ENCODE measurements at regions not wholly inside any gene's neighbourhood (a gene's known extent, or its start where the extent isn't known, plus 50 kb on each side); places are given as distances from the start of the nearest gene placed in this dataset.

DNA sequence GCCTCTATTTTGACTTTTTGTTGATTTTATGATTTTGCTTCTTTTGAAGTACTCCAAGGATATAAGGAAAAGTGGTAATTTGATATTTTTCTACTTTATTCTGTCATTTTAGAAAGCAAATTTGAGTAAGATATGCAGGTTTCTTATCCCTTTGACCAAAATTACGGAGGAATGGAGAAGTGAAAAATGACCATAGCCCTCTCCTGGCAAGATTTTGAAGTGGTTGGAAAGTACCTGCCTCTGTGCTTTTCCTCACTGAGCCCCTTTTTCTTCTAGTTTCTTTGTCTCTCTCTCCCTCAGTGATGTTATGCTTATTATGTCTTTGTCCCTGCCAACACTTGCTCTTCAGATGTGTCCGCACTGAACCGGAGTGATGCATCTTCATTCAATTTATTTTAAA is 898.1 kb downstream of the EPHA4 start:
- Histone ChIP-seq H3K79me2 (ENCODE audit: insufficient read depth, low read length) (no peaks in the 10 kb centered on the region), H3K27me3 (ENCODE audit: control insufficient read depth in 1 of 2, insufficient read depth in 2 of 2, low read length in 2 of 2) (no peaks in the 10 kb centered on the region), H3K9ac (ENCODE audit: insufficient read depth, low read depth, low read length) (no peak overlapping the region), H4K20me1 (ENCODE audit: insufficient read depth, low read length) (no peaks in the 10 kb centered on the region), H3K36me3 (replicated peaks in 1 of 2; ENCODE audit: control insufficient read depth in 1 of 2, insufficient read depth in 2 of 2, low read length in 2 of 2) (no peaks in the 10 kb centered on the region), H2AFZ (ENCODE audit: low read length) (no peak overlapping the region), H3K27ac (ENCODE audit: extremely low read length, insufficient read depth, low read length) (no peak overlapping the region), H3K9me3 (ENCODE audit: low read length) (peaks cover 7% of the 10 kb centered on the region), H3K4me1 (ENCODE audit: insufficient read depth, low read length) (no peaks in the 10 kb centered on the region), H3K4me3 (replicated peaks in 1 of 3; ENCODE audit: insufficient read depth in 1 of 3, low read depth in 2 of 3, low read length in 3 of 3) (no peak overlapping the region), H3K4me2 (ENCODE audit: low read depth, low read length) (no peak overlapping the region)
- no TSS peak for BruUV-seq (replicated peaks)
- FAIRE-seq = no peak
- 19% methylated on average over 3 of the region's 3 CpGs for WGBS (ENCODE audit: low lambda C conversion rate)
- CTCF ChIA-PET (ENCODE audit: low intra/inter-chr PET ratio, low total read pairs) = no interaction called here
- TF ChIP-seq CCAR2 (optimal IDR thresholded peaks at IDR 0.05; ENCODE audit: low read depth, low read length) (no peak), HMGA1 (CRISPR knock-in tag; conservative IDR thresholded peaks at IDR 0.05) (no peak), ZNF20 (CRISPR knock-in tag; IDR thresholded peaks at IDR 0.05) (no peak), ZNF556 (CRISPR knock-in tag; IDR thresholded peaks at IDR 0.05; ENCODE audit: borderline replicate concordance) (no peak)
- TF ChIP-seq, protein P1, sequence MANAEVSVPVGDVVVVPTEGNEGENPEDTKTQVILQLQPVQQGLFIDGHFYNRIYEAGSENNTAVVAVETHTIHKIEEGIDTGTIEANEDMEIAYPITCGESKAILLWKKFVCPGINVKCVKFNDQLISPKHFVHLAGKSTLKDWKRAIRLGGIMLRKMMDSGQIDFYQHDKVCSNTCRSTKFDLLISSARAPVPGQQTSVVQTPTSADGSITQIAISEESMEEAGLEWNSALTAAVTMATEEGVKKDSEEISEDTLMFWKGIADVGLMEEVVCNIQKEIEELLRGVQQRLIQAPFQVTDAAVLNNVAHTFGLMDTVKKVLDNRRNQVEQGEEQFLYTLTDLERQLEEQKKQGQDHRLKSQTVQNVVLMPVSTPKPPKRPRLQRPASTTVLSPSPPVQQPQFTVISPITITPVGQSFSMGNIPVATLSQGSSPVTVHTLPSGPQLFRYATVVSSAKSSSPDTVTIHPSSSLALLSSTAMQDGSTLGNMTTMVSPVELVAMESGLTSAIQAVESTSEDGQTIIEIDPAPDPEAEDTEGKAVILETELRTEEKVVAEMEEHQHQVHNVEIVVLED (CRISPR knock-in tag; IDR thresholded peaks at IDR 0.05; ENCODE audit: borderline replicate concordance) = no peak
- TF ChIP-seq, protein P2, sequence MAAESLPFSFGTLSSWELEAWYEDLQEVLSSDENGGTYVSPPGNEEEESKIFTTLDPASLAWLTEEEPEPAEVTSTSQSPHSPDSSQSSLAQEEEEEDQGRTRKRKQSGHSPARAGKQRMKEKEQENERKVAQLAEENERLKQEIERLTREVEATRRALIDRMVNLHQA (CRISPR knock-in tag; IDR thresholded peaks at IDR 0.05) = no peak
- in situ Hi-C loops (cut with HindIII; ENCODE audit: extremely low pct_ligation_motif_present, low pct_unique_long_range_greater_than_20kb) (no loop called here), intact Hi-C loops (cut with micrococcal nuclease; ENCODE audit: unreplicated experiment) (no loop called here)
- POLR2A ChIA-PET = no interaction called here
- ATAC-seq = no peak
- no peak for DNase-seq (ENCODE audit: low spot score)

DNA sequence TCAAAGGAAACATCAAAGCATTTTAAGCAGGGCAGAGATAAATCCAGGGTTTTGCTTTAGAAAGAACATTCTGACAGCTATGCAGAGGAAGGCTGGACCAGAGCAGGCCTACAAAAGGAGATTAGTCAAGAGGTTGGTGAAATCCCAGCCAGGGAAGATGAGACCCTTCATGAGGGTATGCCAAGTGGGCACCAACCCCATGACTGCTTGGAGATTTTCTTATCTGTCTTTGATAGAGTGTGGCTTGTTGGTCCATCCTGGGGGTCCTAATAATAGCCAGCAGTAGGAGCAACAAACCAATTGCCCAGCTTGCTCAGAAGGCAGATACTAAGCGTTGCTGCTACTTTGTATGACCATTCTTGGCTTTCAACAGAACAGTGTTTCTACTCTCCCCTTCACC is 895.4 kb downstream of the EPHA4 start:
- Histone ChIP-seq H2AFZ (ENCODE audit: low read length) (no peak overlapping the region), H3K9ac (ENCODE audit: insufficient read depth, low read depth, low read length) (no peak overlapping the region), H3K36me3 (replicated peaks in 1 of 2; ENCODE audit: control insufficient read depth in 1 of 2, insufficient read depth in 2 of 2, low read length in 2 of 2) (no peaks in the 10 kb centered on the region), H3K4me3 (replicated peaks in 1 of 3; ENCODE audit: insufficient read depth in 1 of 3, low read depth in 2 of 3, low read length in 3 of 3) (no peak overlapping the region), H3K27ac (ENCODE audit: extremely low read length, insufficient read depth, low read length) (no peak overlapping the region), H3K9me3 (ENCODE audit: low read length) (no peaks in the 10 kb centered on the region), H3K4me2 (ENCODE audit: low read depth, low read length) (no peak overlapping the region), H4K20me1 (ENCODE audit: insufficient read depth, low read length) (no peaks in the 10 kb centered on the region), H3K27me3 (ENCODE audit: control insufficient read depth in 1 of 2, insufficient read depth in 2 of 2, low read length in 2 of 2) (no peaks in the 10 kb centered on the region), H3K4me1 (ENCODE audit: insufficient read depth, low read length) (no peaks in the 10 kb centered on the region), H3K79me2 (ENCODE audit: insufficient read depth, low read length) (no peaks in the 10 kb centered on the region)
- CTCF ChIA-PET (ENCODE audit: low intra/inter-chr PET ratio, low total read pairs) = no interaction called here
- no peak for FAIRE-seq
- in situ Hi-C loops (cut with HindIII; ENCODE audit: extremely low pct_ligation_motif_present, low pct_unique_long_range_greater_than_20kb) (no loop called here), intact Hi-C loops (cut with micrococcal nuclease; ENCODE audit: unreplicated experiment) (no loop called here)
- POLR2A ChIA-PET = no interaction called here
- TF ChIP-seq, protein P3, sequence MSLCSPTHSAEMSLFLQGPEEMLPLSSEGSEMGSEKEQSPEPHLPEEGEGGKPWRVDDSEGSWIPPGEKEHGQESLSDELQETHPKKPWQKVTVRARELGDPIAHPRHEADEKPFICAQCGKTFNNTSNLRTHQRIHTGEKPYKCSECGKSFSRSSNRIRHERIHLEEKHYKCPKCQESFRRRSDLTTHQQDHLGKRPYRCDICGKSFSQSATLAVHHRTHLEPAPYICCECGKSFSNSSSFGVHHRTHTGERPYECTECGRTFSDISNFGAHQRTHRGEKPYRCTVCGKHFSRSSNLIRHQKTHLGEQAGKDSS (CRISPR knock-in tag; IDR thresholded peaks at IDR 0.05; ENCODE audit: borderline replicate concordance, low read depth) = no peak
- TF ChIP-seq ZBTB20 (CRISPR knock-in tag; IDR thresholded peaks at IDR 0.05; ENCODE audit: borderline replicate concordance, low read depth) = no peak
- TF ChIP-seq ATRX (CRISPR knock-in tag; IDR thresholded peaks at IDR 0.05; ENCODE audit: borderline replicate concordance) = no peak
- TF ChIP-seq KAT2B (IDR thresholded peaks at IDR 0.05; ENCODE audit: borderline replicate concordance, low read depth, low read length) = no peak
- no peak for ATAC-seq
- DNase-seq (ENCODE audit: low spot score) = no peak
- 0% methylated on average over 1 of the region's 1 CpG for WGBS (ENCODE audit: low lambda C conversion rate)
- no TSS peak for BruUV-seq (replicated peaks)
